ENCODE measurements at regions not wholly inside any gene's neighbourhood (a gene's known extent, or its start where the extent isn't known, plus 50 kb on each side); places are given as distances from the start of the nearest gene placed in this dataset.

DNA sequence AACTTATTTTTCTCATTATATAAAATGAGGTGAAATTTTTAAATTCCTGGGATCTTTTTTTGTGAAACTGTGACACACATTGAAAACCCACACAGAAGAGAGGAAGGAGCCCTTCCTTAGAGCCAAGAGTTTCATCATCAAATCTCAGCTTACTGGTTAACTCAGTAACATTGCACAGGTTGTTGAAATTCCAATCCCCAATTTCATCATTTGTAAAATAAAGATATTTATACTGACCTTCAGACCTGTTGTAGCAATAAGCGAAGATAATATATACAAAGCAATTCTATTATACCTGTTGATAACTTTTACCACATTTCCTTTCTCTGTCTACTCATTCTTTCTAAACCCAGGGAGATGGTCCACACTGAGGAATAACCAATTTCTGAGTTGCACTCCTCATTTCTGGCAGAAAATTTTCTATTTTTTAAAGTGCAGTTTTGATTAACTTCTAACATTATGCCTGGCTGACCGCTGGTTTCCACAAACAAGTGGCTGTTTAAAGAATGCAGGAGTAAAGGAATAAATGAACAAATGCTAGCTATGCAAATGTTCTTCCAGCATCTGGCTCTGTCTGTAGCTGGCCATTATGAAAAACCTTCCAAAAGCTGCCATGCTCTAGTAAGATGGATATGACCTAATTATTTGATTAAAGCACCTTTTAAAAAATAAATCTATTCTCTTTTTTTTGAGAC lies 105.7 kb upstream of the LINC00305 start:
- Histone ChIP-seq H3K4me1 (ENCODE audit: low read length) (no peaks in the 10 kb centered on the region), H2AFZ (ENCODE audit: low read depth, low read length) (no peak overlapping the region), H3K27ac (ENCODE audit: low read length) (no peak overlapping the region), H3K9me3 (ENCODE audit: insufficient read depth, low read length) (no peaks in the 10 kb centered on the region), H3K9ac (ENCODE audit: low read length) (no peak overlapping the region), H3K4me2 (ENCODE audit: low read length) (no peak overlapping the region), H3K79me2 (ENCODE audit: low read length) (no peaks in the 10 kb centered on the region), H3K4me3 (ENCODE audit: low read length) (no peak overlapping the region), H3K27me3 (ENCODE audit: low read depth, low read length) (no peaks in the 10 kb centered on the region), H3K36me3 (replicated peaks; ENCODE audit: low read depth, low read length) (no peaks in the 10 kb centered on the region), H4K20me1 (ENCODE audit: insufficient read depth, low read length) (no peaks in the 10 kb centered on the region)
- no peak for TF ChIP-seq EZH2phosphoT487 (IDR thresholded peaks at IDR 0.05; ENCODE audit: low read depth)
- TF ChIP-seq, protein P1, sequence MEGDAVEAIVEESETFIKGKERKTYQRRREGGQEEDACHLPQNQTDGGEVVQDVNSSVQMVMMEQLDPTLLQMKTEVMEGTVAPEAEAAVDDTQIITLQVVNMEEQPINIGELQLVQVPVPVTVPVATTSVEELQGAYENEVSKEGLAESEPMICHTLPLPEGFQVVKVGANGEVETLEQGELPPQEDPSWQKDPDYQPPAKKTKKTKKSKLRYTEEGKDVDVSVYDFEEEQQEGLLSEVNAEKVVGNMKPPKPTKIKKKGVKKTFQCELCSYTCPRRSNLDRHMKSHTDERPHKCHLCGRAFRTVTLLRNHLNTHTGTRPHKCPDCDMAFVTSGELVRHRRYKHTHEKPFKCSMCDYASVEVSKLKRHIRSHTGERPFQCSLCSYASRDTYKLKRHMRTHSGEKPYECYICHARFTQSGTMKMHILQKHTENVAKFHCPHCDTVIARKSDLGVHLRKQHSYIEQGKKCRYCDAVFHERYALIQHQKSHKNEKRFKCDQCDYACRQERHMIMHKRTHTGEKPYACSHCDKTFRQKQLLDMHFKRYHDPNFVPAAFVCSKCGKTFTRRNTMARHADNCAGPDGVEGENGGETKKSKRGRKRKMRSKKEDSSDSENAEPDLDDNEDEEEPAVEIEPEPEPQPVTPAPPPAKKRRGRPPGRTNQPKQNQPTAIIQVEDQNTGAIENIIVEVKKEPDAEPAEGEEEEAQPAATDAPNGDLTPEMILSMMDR (IDR thresholded peaks at IDR 0.05; ENCODE audit: low read depth, low read length): no peak

DNA sequence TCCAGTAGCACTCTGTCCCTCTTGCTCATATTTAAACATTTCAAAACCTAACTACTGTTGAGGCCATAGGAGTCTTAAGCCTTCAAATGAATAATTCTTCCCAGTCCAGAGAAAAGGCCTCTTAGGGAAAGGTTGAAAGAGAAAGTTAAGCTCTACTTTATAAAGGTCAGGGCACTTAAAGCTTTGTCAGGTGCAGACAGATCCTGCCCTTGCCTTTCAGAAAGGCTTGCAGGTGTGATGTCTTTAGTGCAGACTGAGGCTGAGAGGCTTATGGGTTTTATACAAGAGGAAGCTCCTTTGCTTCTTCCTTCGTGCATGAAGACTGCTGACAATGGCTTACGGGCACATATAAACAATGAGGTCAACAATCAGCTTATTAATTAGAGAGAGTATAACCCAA lies 105.0 kb upstream of the LINC00305 start:
- Histone ChIP-seq H3K4me1 (ENCODE audit: low read length) (no peaks in the 10 kb centered on the region), H3K27me3 (ENCODE audit: low read depth, low read length) (no peaks in the 10 kb centered on the region), H3K4me2 (ENCODE audit: low read length) (no peak overlapping the region), H3K9me3 (ENCODE audit: insufficient read depth, low read length) (no peaks in the 10 kb centered on the region), H3K9ac (ENCODE audit: low read length) (no peak overlapping the region), H3K79me2 (ENCODE audit: low read length) (no peaks in the 10 kb centered on the region), H4K20me1 (ENCODE audit: insufficient read depth, low read length) (no peaks in the 10 kb centered on the region), H3K27ac (ENCODE audit: low read length) (no peak overlapping the region), H2AFZ (ENCODE audit: low read depth, low read length) (no peak overlapping the region), H3K4me3 (ENCODE audit: low read length) (no peak overlapping the region), H3K36me3 (replicated peaks; ENCODE audit: low read depth, low read length) (no peaks in the 10 kb centered on the region)
- TF ChIP-seq EZH2phosphoT487 (IDR thresholded peaks at IDR 0.05; ENCODE audit: low read depth): no peak

DNA sequence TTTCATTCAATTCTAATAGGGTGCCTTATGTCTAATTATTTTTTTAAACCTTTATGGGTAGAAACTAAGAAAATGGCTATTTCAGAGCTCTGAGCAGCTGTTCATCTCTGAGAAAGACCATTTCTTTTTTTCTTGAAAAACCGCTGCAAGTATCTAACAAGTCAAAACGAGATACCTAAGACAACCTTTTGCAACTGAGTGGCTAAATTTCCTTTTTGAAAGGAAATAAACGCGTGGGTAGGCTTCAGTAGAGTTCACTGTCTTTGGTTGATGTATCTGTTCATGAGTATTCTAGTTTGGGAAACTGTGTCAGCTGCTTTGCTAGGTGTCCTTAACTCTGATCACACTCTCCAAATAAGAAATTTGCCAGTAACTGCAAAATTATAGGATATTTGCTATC lies 104.3 kb upstream of the LINC00305 start:
- Histone ChIP-seq H3K9ac (ENCODE audit: low read length) (no peak overlapping the region), H3K4me3 (ENCODE audit: low read length) (no peak overlapping the region), H3K9me3 (ENCODE audit: insufficient read depth, low read length) (no peaks in the 10 kb centered on the region), H4K20me1 (ENCODE audit: insufficient read depth, low read length) (no peaks in the 10 kb centered on the region), H3K36me3 (replicated peaks; ENCODE audit: low read depth, low read length) (no peaks in the 10 kb centered on the region), H3K27me3 (ENCODE audit: low read depth, low read length) (no peaks in the 10 kb centered on the region), H3K79me2 (ENCODE audit: low read length) (no peaks in the 10 kb centered on the region), H3K4me2 (ENCODE audit: low read length) (no peak overlapping the region), H2AFZ (ENCODE audit: low read depth, low read length) (no peak overlapping the region), H3K4me1 (ENCODE audit: low read length) (no peaks in the 10 kb centered on the region), H3K27ac (ENCODE audit: low read length) (no peak overlapping the region)
- no peak for TF ChIP-seq EZH2phosphoT487 (IDR thresholded peaks at IDR 0.05; ENCODE audit: low read depth)
- TF ChIP-seq, protein P1 (IDR thresholded peaks at IDR 0.05; ENCODE audit: low read depth, low read length): no peak

DNA sequence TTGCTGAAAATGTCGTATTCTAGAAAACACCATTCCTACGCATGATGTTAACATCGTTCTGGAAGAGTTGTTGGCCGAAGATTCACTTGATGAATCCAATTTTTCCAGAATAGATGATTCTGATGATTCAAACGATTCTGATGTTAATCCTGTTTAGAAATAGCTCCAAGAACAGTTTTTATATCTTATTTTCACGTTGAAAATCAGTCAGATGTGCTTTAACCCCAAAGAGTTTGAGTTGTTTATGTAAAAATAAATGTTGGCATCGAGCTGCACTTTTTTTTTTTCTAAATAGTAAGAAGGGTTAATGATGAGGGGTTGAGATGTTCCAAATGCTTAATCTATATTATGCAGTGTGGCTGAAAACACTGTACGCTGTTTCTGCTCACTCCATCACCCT lies 99.9 kb upstream of the LINC00305 start:
- Histone ChIP-seq H3K27me3 (ENCODE audit: low read depth, low read length) (no peaks in the 10 kb centered on the region), H3K4me3 (ENCODE audit: low read length) (no peak overlapping the region), H3K36me3 (replicated peaks; ENCODE audit: low read depth, low read length) (no peaks in the 10 kb centered on the region), H2AFZ (ENCODE audit: low read depth, low read length) (no peak overlapping the region), H3K27ac (ENCODE audit: low read length) (no peak overlapping the region), H3K9ac (ENCODE audit: low read length) (no peak overlapping the region), H3K79me2 (ENCODE audit: low read length) (no peaks in the 10 kb centered on the region), H3K4me2 (ENCODE audit: low read length) (no peak overlapping the region), H3K4me1 (ENCODE audit: low read length) (0 out of 2 replicates have a peak, but pooled peaks cover 4% of the 10 kb centered on the region), H3K9me3 (ENCODE audit: insufficient read depth, low read length) (no peaks in the 10 kb centered on the region), H4K20me1 (ENCODE audit: insufficient read depth, low read length) (no peaks in the 10 kb centered on the region)
- no peak for TF ChIP-seq EZH2phosphoT487 (IDR thresholded peaks at IDR 0.05; ENCODE audit: low read depth)
- TF ChIP-seq, protein P1 (IDR thresholded peaks at IDR 0.05; ENCODE audit: low read depth, low read length): no peak

Data from OCI-LY3 (cell line).